ENCODE measurements at regions not wholly inside any gene's neighbourhood (a gene's known extent, or its start where the extent isn't known, plus 50 kb on each side); places are given as distances from the start of the nearest gene placed in this dataset.

- Histone ChIP-seq H3K27ac (no peak overlapping the region), H3K27me3 (peaks cover 26% of the 10 kb centered on the region), H3K36me3 (no peaks in the 10 kb centered on the region), H3K9me3 (no peaks in the 10 kb centered on the region), H3K4me3 (ENCODE audit: low read depth in 1 of 2, low read length in 1 of 2) (no peak overlapping the region), H3K4me1 (ENCODE audit: control insufficient read depth in 1 of 2, insufficient read depth in 1 of 2, low read depth in 1 of 2, low read length in 1 of 2) (no peaks in the 10 kb centered on the region)
- no peak for TF ChIP-seq CTCF (IDR thresholded peaks at IDR 0.05)
Observed at GRCh38 chr1:29506678-29507225, 270.4 kb downstream of the PTPRU start.

- H3K27me3 ChIP-seq = peaks cover 19% of the 10 kb centered on the region
- H3K36me3 ChIP-seq = no peaks in the 10 kb centered on the region
- H3K27ac ChIP-seq = no peak overlapping the region
- no peak for TF ChIP-seq CTCF (IDR thresholded peaks at IDR 0.05)
- no peaks in the 10 kb centered on the region for H3K9me3 ChIP-seq
- H3K4me3 ChIP-seq (ENCODE audit: low read depth in 1 of 2, low read length in 1 of 2) = no peak overlapping the region
- no peaks in the 10 kb centered on the region for H3K4me1 ChIP-seq (ENCODE audit: control insufficient read depth in 1 of 2, insufficient read depth in 1 of 2, low read depth in 1 of 2, low read length in 1 of 2)
Observed at GRCh38 chr1:29505532-29506220, 269.4 kb downstream of the PTPRU start.

GRCh38 chr1:29504709-29505410, 268.5 kb downstream of the PTPRU start:
- no peak overlapping the region for H3K4me3 ChIP-seq (ENCODE audit: low read depth in 1 of 2, low read length in 1 of 2)
- no peaks in the 10 kb centered on the region for H3K9me3 ChIP-seq
- H3K36me3 ChIP-seq = no peaks in the 10 kb centered on the region
- TF ChIP-seq CTCF (IDR thresholded peaks at IDR 0.05) = no peak
- peaks cover 16% of the 10 kb centered on the region for H3K27me3 ChIP-seq
- H3K4me1 ChIP-seq (ENCODE audit: control insufficient read depth in 1 of 2, insufficient read depth in 1 of 2, low read depth in 1 of 2, low read length in 1 of 2) = no peaks in the 10 kb centered on the region
- no peak overlapping the region for H3K27ac ChIP-seq

- no peak overlapping the region for H3K27ac ChIP-seq
- H3K36me3 ChIP-seq = no peaks in the 10 kb centered on the region
- peaks cover 9% of the 10 kb centered on the region for H3K27me3 ChIP-seq
- no peak for TF ChIP-seq CTCF (IDR thresholded peaks at IDR 0.05)
- H3K9me3 ChIP-seq = no peaks in the 10 kb centered on the region
- no peak overlapping the region for H3K4me3 ChIP-seq (ENCODE audit: low read depth in 1 of 2, low read length in 1 of 2)
- H3K4me1 ChIP-seq (ENCODE audit: control insufficient read depth in 1 of 2, insufficient read depth in 1 of 2, low read depth in 1 of 2, low read length in 1 of 2) = no peaks in the 10 kb centered on the region
Observed at GRCh38 chr1:29504196-29504595, 267.9 kb downstream of the PTPRU start.

- peaks cover 3% of the 10 kb centered on the region for H3K27me3 ChIP-seq
- H3K27ac ChIP-seq = no peak overlapping the region
- no peaks in the 10 kb centered on the region for H3K4me1 ChIP-seq (ENCODE audit: control insufficient read depth in 1 of 2, insufficient read depth in 1 of 2, low read depth in 1 of 2, low read length in 1 of 2)
- TF ChIP-seq CTCF (IDR thresholded peaks at IDR 0.05) = no peak
- no peak overlapping the region for H3K4me3 ChIP-seq (ENCODE audit: low read depth in 1 of 2, low read length in 1 of 2)
- no peaks in the 10 kb centered on the region for H3K9me3 ChIP-seq
- no peaks in the 10 kb centered on the region for H3K36me3 ChIP-seq
Observed at GRCh38 chr1:29502911-29503840, 266.9 kb downstream of the PTPRU start.
